CD4-positive, alpha-beta T cell treated with Interleukin-6 at 100 ng/mL for 8 hours (primary cell): ENCODE measurements at regions not wholly inside any gene's neighbourhood (a gene's known extent, or its start where the extent isn't known, plus 50 kb on each side); places are given as distances from the start of the nearest gene placed in this dataset.
"Not testable (repeated sequence)": the region's sequence is repeated elsewhere in the genome, so short reads cannot be mapped to it uniquely, and the experiment has no call there.

Source experiments
- DNase-seq: peaks from one replicate; pipeline ENCODE4 v3.0.0-alpha.2; 2020; ENCODE audit warnings: mixed read lengths, low spot score

GRCh38 chr4:72938516-72938915, 131.0 kb downstream of the COX18 start:
- no peak for DNase-seq

- DNase-seq, result no peak
Measured at GRCh38 chr4:72935462-72935861, 134.1 kb downstream of the COX18 start.

GRCh38 chr4:72933029-72933428, 136.5 kb downstream of the COX18 start:
- no peak for DNase-seq

- DNase-seq, result no peak
Measured at GRCh38 chr4:72931346-72931745, 138.2 kb downstream of the COX18 start.

GRCh38 chr4:72929596-72930274, 139.8 kb downstream of the COX18 start:
- not testable (repeated sequence) for DNase-seq

- no peak for DNase-seq
Measured at GRCh38 chr4:72924814-72925213, 144.7 kb downstream of the COX18 start.

GRCh38 chr4:72919937-72920336, 149.6 kb downstream of the COX18 start:
- DNase-seq, result no peak

- DNase-seq, result no peak
Measured at GRCh38 chr4:72919464-72919863, 150.1 kb downstream of the COX18 start.

GRCh38 chr4:72918362-72918761, 151.2 kb downstream of the COX18 start:
- no peak for DNase-seq

- no peak for DNase-seq
Measured at GRCh38 chr4:72911316-72911715, 158.2 kb downstream of the COX18 start.

GRCh38 chr4:72909461-72909860, 160.1 kb downstream of the COX18 start:
- DNase-seq, result no peak

- no peak for DNase-seq
Measured at GRCh38 chr4:72902354-72902753, 167.2 kb downstream of the COX18 start.

- DNase-seq, result no peak
Measured at GRCh38 chr4:72901553-72901952, 168.0 kb downstream of the COX18 start.

GRCh38 chr4:72900952-72901351, 168.6 kb downstream of the COX18 start:
- DNase-seq, result no peak

- no peak for DNase-seq
Measured at GRCh38 chr4:72899621-72900020, 169.9 kb downstream of the COX18 start.

- DNase-seq, result no peak
Measured at GRCh38 chr4:72899214-72899613, 170.3 kb downstream of the COX18 start.

- DNase-seq, result no peak
Measured at GRCh38 chr4:72896515-72896914, 173.0 kb downstream of the COX18 start.

GRCh38 chr4:72895408-72895807, 174.1 kb downstream of the COX18 start:
- no peak for DNase-seq

GRCh38 chr4:72893354-72894066, 176.0 kb downstream of the COX18 start:
- DNase-seq, result no peak

- no peak for DNase-seq
Measured at GRCh38 chr4:72888331-72888730, 181.2 kb downstream of the COX18 start.

- no peak for DNase-seq
Measured at GRCh38 chr4:72887152-72887551, 182.4 kb downstream of the COX18 start.

GRCh38 chr4:72886602-72887001, 182.9 kb downstream of the COX18 start:
- DNase-seq, result no peak

- DNase-seq, result not testable (repeated sequence)
Measured at GRCh38 chr4:72884225-72884624, 185.3 kb downstream of the COX18 start.

GRCh38 chr4:72876946-72877345, 192.6 kb downstream of the COX18 start:
- no peak for DNase-seq
